Left ventricle myocardium inferior (tissue), 1 donor: ENCODE measurements at regions not wholly inside any gene's neighbourhood (a gene's known extent, or its start where the extent isn't known, plus 50 kb on each side); places are given as distances from the start of the nearest gene placed in this dataset.

Experiments
- DNase-seq: peaks from one replicate; pipeline ENCODE4 v3.0.0-alpha.2; 2020
- H3K27ac ChIP-seq: fragments of 200-600 bp; replicated peaks from 2 replicates; pipeline ENCODE4 v1.8.0; 2021
- H3K27me3 ChIP-seq: fragments of 200-600 bp; 2 replicates; pipeline ENCODE4 v1.8.0; 2021; ENCODE audit warnings: low read depth
- H3K36me3 ChIP-seq: fragments of 200-600 bp; 2 replicates; pipeline ENCODE4 v1.8.0; 2021
- H3K4me1 ChIP-seq: fragments of 200-600 bp; 2 replicates; pipeline ENCODE4 v1.8.0; 2021
- H3K4me3 ChIP-seq: fragments of 200-600 bp; 2 replicates; pipeline ENCODE4 v1.8.0; 2021; ENCODE audit warnings: mild to moderate bottlenecking, moderate library complexity
- H3K9me3 ChIP-seq: fragments of 200-600 bp; replicated peaks from 2 replicates; pipeline ENCODE4 v1.8.0; 2021
- CTCF ChIP-seq: fragments of 200-600 bp; IDR thresholded peaks from 2 replicates; pipeline ENCODE4 v1.8.0; 2021; ENCODE audit warnings: antibody characterized with exemption, mild to moderate bottlenecking, borderline replicate concordance
- intact Hi-C: fragments of 100-400 bp; cut with micrococcal nuclease; formaldehyde crosslinking; loops from one replicate; pipeline ENCODE4 v1.11.0; 2022
- donor health status: DM: no; HTN: yes; CAD: no; lungs with severe emphysema.

- no peak for DNase-seq
- intact Hi-C loops, result no loop called here
- Histone ChIP-seq H3K4me3 (no peak overlapping the region), H3K36me3 (no peaks in the 10 kb centered on the region), H3K27ac (no peak overlapping the region), H3K27me3 (peaks cover 4% of the 10 kb centered on the region), H3K9me3 (no peaks in the 10 kb centered on the region), H3K4me1 (peaks cover 6% of the 10 kb centered on the region)
- TF ChIP-seq CTCF, result no peak
These were observed 156.3 kb upstream of the TAPT1 start for GRCh38 chr4:16382571-16382970.

DNA sequence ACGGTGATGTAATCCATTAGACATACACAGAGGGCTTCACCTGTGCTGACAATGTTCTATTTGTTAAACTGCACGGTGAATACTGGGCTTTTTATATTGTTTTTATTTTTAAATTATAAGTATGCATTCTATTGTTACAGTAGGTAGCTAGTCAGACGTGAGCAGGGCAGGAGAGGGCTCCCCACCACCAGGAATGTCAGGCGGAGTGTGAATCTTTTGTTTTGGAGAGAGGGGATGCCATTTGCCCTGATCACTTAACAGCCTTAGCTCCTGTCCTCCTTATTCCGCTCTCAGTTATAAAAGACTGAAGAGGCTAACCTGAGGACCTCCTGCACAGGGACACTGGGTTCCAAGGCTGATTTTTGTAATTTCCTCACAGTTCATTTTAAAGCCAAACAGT, 151.6 kb upstream of the TAPT1 start:
- DNase-seq, result no peak

DNA sequence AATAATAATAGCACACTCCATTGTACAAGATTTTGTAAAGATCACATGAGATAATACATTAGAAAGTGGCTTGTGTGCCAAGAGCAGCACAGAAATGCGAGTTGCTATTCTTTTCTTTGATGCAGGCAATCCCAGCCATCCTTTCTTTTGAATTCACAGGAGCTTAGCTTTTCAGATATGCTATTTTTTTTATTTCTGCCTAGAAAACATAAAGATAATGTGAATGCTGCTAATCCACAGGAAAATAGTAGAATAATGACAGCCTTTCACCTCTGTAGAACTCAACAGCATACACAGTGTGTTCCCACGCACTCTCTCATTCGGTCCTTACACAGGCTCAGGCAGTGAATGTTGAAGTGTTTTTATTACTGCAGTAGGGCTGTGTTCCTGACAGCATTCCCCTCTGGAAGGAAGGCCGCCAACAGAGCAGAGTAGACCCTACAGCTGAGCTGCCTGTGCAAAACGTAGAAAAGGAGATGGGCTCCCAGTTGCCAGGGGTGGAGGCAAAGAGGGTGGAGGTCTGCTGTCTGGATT, 138.8 kb upstream of the TAPT1 start:
- no peak for TF ChIP-seq CTCF
- intact Hi-C loops, result no loop called here
- Histone ChIP-seq H3K4me3 (no peak overlapping the region), H3K4me1 (no peaks in the 10 kb centered on the region), H3K27ac (no peak overlapping the region), H3K9me3 (peaks cover 12% of the 10 kb centered on the region), H3K36me3 (no peaks in the 10 kb centered on the region), H3K27me3 (no peaks in the 10 kb centered on the region)
- no peak for DNase-seq

More for the DNA sequence above, 151.6 kb upstream of the TAPT1 start:
- H3K4me1 ChIP-seq, result no peaks in the 10 kb centered on the region
- no peak overlapping the region for H3K4me3 ChIP-seq
- no peak for TF ChIP-seq CTCF
- no peaks in the 10 kb centered on the region for H3K9me3 ChIP-seq
- intact Hi-C loops, result no loop called here
- no peaks in the 10 kb centered on the region for H3K36me3 ChIP-seq
- no peak overlapping the region for H3K27ac ChIP-seq
- H3K27me3 ChIP-seq, result no peaks in the 10 kb centered on the region

GRCh38 chr4:16360694-16361262, 134.5 kb upstream of the TAPT1 start:
- intact Hi-C loops, result no loop called here
- no peaks in the 10 kb centered on the region for H3K36me3 ChIP-seq
- no peaks in the 10 kb centered on the region for H3K9me3 ChIP-seq

GRCh38 chr4:16353165-16353564, 126.9 kb upstream of the TAPT1 start:
- Histone ChIP-seq H3K4me3 (no peak overlapping the region), H3K27me3 (peaks cover 18% of the 10 kb centered on the region), H3K9me3 (no peaks in the 10 kb centered on the region), H3K27ac (no peak overlapping the region), H3K36me3 (no peaks in the 10 kb centered on the region), H3K4me1 (no peaks in the 10 kb centered on the region)
- TF ChIP-seq CTCF, result no peak
- intact Hi-C loops, result no loop called here
- no peak for DNase-seq

More at GRCh38 chr4:16360694-16361262, 134.5 kb upstream of the TAPT1 start:
- no peak overlapping the region for H3K4me3 ChIP-seq
- no peak for DNase-seq
- H3K4me1 ChIP-seq, result no peaks in the 10 kb centered on the region
- no peak overlapping the region for H3K27ac ChIP-seq
- no peaks in the 10 kb centered on the region for H3K27me3 ChIP-seq
- no peak for TF ChIP-seq CTCF
